A673 (cell line): ENCODE measurements at regions not wholly inside any gene's neighbourhood (a gene's known extent, or its start where the extent isn't known, plus 50 kb on each side); places are given as distances from the start of the nearest gene placed in this dataset.
A peak's percentile ranks its signal among the peaks of the same experiment; 100 is the strongest.

Experiments used
- BruUV-seq: library from RNA; stranded (reverse); fragments of 400-500 nt; replicated peaks from 2 replicates; lab custom pipeline; 2021; lab: Mats Ljungman, UMichigan
- CTCF ChIA-PET: fragments of 300-600 bp; sonication (Branson Sonifier 250); formaldehyde crosslinking; loops from one replicate; lab custom pipeline; 2022; ENCODE audit warnings: antibody characterized with exemption; lab: Charles Lee
- POLR2A ChIA-PET: fragments of 300-600 bp; sonication (Branson Sonifier 250); formaldehyde crosslinking; loops from one replicate; lab custom pipeline; 2022; ENCODE audit warnings: antibody characterized with exemption; ENCODE audit not compliant: low non-redundant PET; lab: Charles Lee
- DNase-seq: peaks from one replicate; pipeline ENCODE4 v3.0.0-alpha.2; 2015; ENCODE audit warnings: low spot score
- H3K27ac ChIP-seq: fragments of 200-600 bp; sonication (generic); 2 replicates; pipeline ENCODE4 v1.5.1; 2016; ENCODE audit warnings: mixed run types, low read depth, mild to moderate bottlenecking, mixed read lengths, antibody characterized with exemption, low read length; ENCODE audit not compliant: poor library complexity, severe bottlenecking
- H3K27me3 ChIP-seq: fragments of 200-600 bp; sonication (generic); replicated peaks from 2 replicates; pipeline ENCODE4 v1.6.1; 2017; ENCODE audit warnings: mixed run types, low read depth, mild to moderate bottlenecking, mixed read lengths, antibody characterized with exemption, low read length; ENCODE audit not compliant: insufficient read depth, poor library complexity
- H3K36me3 ChIP-seq: fragments of 200-600 bp; sonication (generic); 2 replicates; pipeline ENCODE4 v1.6.1; 2016; ENCODE audit warnings: mixed run types, mild to moderate bottlenecking, mixed read lengths, antibody characterized with exemption, low read length; ENCODE audit not compliant: insufficient read depth, poor library complexity, severe bottlenecking
- H3K4me1 ChIP-seq: fragments of 200-600 bp; sonication (generic); 2 replicates; pipeline ENCODE4 v1.6.1; 2017; ENCODE audit warnings: mixed run types, mild to moderate bottlenecking, mixed read lengths, antibody characterized with exemption, low read length; ENCODE audit not compliant: insufficient read depth, poor library complexity, severe bottlenecking
- H3K4me3 ChIP-seq: fragments of 200-600 bp; sonication (generic); 2 replicates; pipeline ENCODE4 v1.5.1; 2016; ENCODE audit warnings: low read depth, mixed run types, mild to moderate bottlenecking, mixed read lengths, low read length; ENCODE audit not compliant: poor library complexity, severe bottlenecking
- H3K9me3 ChIP-seq: fragments of 200-600 bp; sonication (generic); 2 replicates; pipeline ENCODE4 v1.6.1; 2016; ENCODE audit warnings: mixed run types, low read depth, mild to moderate bottlenecking, mixed read lengths, antibody characterized with exemption, low read length; ENCODE audit not compliant: poor library complexity, severe bottlenecking
- EZH2 ChIP-seq: fragments of 200-600 bp; sonication (generic); IDR thresholded peaks from 2 replicates; pipeline ENCODE4 v1.6.1; 2017; ENCODE audit warnings: borderline replicate concordance, low read depth, mild to moderate bottlenecking, mixed read lengths, antibody characterized with exemption, low read length; ENCODE audit not compliant: poor library complexity, severe bottlenecking
- intact Hi-C: fragments of 100-400 bp; cut with micrococcal nuclease; formaldehyde crosslinking; loops from one replicate; pipeline ENCODE4 v1.10.0; 2022; ENCODE audit not compliant: unreplicated experiment
- TF ChIP-seq, protein P1 (sequence below): fragments of 300-800, 200-600 bp; sonication (generic); conservative IDR thresholded peaks from 2 replicates; pipeline ENCODE4 v1.5.1; 2017; ENCODE audit warnings: low read depth, mild to moderate bottlenecking, antibody characterized with exemption, low read length, moderate library complexity, mixed read lengths

DNA sequence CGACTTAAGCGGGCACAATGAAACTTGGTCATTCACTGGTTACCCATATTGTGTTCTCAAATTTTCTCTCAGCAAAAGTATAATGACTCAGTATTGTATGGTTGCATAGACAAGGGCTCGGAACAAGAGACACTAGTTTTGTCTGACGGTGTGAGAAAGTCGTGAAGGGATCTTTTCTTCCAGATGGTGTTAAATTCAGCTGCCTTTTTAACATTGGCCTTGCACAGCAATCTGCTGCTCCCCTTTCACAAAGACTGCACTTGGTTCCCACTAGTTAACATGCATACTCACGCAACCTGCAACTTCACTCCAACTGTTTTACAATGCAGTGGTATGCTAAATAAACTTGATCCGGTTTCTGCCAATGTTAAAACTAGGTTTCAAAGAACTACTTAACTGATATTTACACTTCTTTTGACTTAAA, 219.2 kb downstream of the MEF2C start:
- Histone ChIP-seq H3K36me3 (no peaks in the 10 kb centered on the region), H3K27ac (peak overlapping the region; percentile 14), H3K4me1 (peaks cover 20% of the 10 kb centered on the region), H3K4me3 (no peak overlapping the region), H3K9me3 (no peaks in the 10 kb centered on the region), H3K27me3 (no peaks in the 10 kb centered on the region)
- BruUV-seq = no TSS peak
- no peak for DNase-seq
- ChIA-PET CTCF (no interaction called here), POLR2A (no interaction called here)
- intact Hi-C loops = no loop called here
- TF ChIP-seq EZH2 = no peak
- TF ChIP-seq, protein P1, sequence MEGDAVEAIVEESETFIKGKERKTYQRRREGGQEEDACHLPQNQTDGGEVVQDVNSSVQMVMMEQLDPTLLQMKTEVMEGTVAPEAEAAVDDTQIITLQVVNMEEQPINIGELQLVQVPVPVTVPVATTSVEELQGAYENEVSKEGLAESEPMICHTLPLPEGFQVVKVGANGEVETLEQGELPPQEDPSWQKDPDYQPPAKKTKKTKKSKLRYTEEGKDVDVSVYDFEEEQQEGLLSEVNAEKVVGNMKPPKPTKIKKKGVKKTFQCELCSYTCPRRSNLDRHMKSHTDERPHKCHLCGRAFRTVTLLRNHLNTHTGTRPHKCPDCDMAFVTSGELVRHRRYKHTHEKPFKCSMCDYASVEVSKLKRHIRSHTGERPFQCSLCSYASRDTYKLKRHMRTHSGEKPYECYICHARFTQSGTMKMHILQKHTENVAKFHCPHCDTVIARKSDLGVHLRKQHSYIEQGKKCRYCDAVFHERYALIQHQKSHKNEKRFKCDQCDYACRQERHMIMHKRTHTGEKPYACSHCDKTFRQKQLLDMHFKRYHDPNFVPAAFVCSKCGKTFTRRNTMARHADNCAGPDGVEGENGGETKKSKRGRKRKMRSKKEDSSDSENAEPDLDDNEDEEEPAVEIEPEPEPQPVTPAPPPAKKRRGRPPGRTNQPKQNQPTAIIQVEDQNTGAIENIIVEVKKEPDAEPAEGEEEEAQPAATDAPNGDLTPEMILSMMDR = no peak

DNA sequence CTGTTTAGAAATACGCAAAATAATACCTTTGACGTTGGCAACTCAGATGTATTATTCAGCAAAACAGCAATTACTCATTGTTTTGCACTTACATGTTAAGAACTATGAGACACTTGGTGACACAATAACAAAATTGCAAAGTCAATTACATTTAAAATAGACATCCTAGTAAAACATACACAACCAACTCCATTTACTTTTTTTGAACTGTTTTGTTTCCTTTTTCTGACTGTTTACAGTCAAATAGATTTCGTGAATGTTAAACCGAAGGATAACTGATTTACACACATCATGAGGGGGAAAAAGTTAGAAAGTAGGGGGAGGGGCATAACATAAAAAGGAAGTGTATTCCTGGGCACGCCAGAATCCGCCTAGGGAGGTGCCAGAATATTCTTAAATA, 220.1 kb downstream of the MEF2C start:
- Histone ChIP-seq H3K27me3 (no peaks in the 10 kb centered on the region), H3K36me3 (no peaks in the 10 kb centered on the region), H3K27ac (no peak overlapping the region), H3K4me1 (peaks cover 20% of the 10 kb centered on the region), H3K4me3 (no peak overlapping the region), H3K9me3 (no peaks in the 10 kb centered on the region)
- no TSS peak for BruUV-seq
- ChIA-PET CTCF (no interaction called here), POLR2A (no interaction called here)
- intact Hi-C loops = no loop called here
- no peak for DNase-seq
- TF ChIP-seq, protein P1 = no peak
- TF ChIP-seq EZH2 = no peak

DNA sequence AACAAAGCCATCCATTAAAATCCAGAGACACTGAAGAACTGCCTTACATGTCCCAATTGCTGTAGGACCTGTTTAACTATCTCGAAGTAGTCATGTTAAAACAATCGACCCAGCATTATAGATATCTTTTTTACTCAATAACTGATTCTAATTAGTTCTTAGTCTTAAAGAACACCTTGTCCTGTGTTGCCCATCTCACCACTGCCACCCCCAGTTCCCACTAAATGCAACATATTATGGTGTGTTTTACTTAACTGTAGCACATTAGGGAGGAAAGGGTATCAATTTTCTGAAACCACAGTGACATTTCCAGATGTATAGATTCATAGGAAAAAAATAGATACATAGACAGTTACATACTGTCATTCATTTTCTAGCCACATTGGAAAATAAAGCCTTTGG, 221.2 kb downstream of the MEF2C start:
- intact Hi-C loops = no loop called here
- H3K27ac ChIP-seq = peak overlapping the region; percentile 56
- peaks cover 20% of the 10 kb centered on the region for H3K4me1 ChIP-seq
- peak overlapping the region; percentile 62 for H3K4me3 ChIP-seq
- TF ChIP-seq EZH2 = no peak
- TF ChIP-seq, protein P1 = no peak
- ChIA-PET POLR2A (no interaction called here), CTCF (no interaction called here)
- no peak for DNase-seq
- no peaks in the 10 kb centered on the region for H3K36me3 ChIP-seq
- no peaks in the 10 kb centered on the region for H3K27me3 ChIP-seq
- H3K9me3 ChIP-seq = no peaks in the 10 kb centered on the region
- no TSS peak for BruUV-seq
